Spinal cord (tissue), 9 donors: ENCODE measurements at regions not wholly inside any gene's neighbourhood (a gene's known extent, or its start where the extent isn't known, plus 50 kb on each side); places are given as distances from the start of the nearest gene placed in this dataset.

Experiments
- DNase-seq, 6 donors: peaks; one replicate each; pipeline versions ENCODE4 v3.0.0 to v3.0.0-alpha.2; 2013 to 2015; ENCODE audit warnings: low spot score in 6 of 6, low read depth in 4 of 6
- H3K27ac ChIP-seq: one replicate; pipeline ENCODE4 v1.5.1; 2013; ENCODE audit warnings: low read depth, low read length, control low read depth
- H3K27me3 ChIP-seq: one replicate; pipeline ENCODE4 v1.6.1; 2013; ENCODE audit warnings: low read length; ENCODE audit not compliant: control insufficient read depth, insufficient read depth
- H3K36me3 ChIP-seq: one replicate; pipeline ENCODE4 v1.6.1; 2013; ENCODE audit warnings: low read length; ENCODE audit not compliant: control insufficient read depth, insufficient read depth
- H3K4me1 ChIP-seq: one replicate; pipeline ENCODE4 v1.6.1; 2013; ENCODE audit warnings: low read length; ENCODE audit not compliant: control insufficient read depth, insufficient read depth
- H3K4me3 ChIP-seq: one replicate; pipeline ENCODE4 v1.5.1; 2013; ENCODE audit warnings: low read depth, low read length, control low read depth
- H3K9me3 ChIP-seq: one replicate; pipeline ENCODE4 v1.6.1; 2013; ENCODE audit warnings: low read length; ENCODE audit not compliant: control insufficient read depth, insufficient read depth
- WGBS: methylation state at CpG from one replicate; pipeline ENCODE4 v1.1.5; 2013; ENCODE audit warnings: missing lambda C conversion rate; ENCODE audit not compliant: insufficient coverage; 5-methylcytosine and 5-hydroxymethylcytosine counted together
- donor health status: healthy.

DNA sequence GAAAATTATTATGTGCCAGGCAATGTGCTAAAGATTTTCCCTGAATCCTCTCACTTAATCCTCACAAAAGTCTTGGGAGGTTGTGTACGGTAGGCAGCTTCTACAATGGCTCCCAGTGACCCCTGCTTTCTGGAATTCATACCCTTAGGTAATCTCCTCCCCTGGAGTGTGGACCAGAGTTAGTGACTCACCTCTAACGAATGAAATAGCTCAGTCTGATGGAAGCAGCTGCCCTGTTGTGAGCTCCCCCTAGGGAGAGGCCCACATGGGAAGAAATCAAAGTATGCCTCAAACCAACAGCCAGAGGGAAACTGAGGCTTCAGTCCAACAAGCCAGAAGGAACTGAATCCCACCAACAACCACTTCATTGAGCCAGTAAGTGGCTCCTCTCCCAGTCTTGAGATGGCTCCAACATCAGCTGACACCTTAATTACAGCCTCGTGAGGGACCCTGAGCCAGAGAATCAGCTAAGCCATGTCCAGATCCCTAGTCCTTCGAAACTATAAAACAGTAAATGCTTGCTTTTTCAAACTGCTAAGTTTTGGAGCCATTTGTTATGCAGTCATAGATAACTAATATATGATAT, 98.9 kb upstream of the ISX start:
- H3K9me3 ChIP-seq, result no peaks in the 10 kb centered on the region
- no peak overlapping the region for H3K27ac ChIP-seq
- no peak overlapping the region for H3K4me3 ChIP-seq
- no peaks in the 10 kb centered on the region for H3K27me3 ChIP-seq
- H3K4me1 ChIP-seq, result peaks cover 2% of the 10 kb centered on the region
- DNase-seq, result peak in 1 of 6 donors; percentile 55
- H3K36me3 ChIP-seq, result no peaks in the 10 kb centered on the region
- WGBS, result 83% methylated on average over 3 of the region's 4 CpGs

DNA sequence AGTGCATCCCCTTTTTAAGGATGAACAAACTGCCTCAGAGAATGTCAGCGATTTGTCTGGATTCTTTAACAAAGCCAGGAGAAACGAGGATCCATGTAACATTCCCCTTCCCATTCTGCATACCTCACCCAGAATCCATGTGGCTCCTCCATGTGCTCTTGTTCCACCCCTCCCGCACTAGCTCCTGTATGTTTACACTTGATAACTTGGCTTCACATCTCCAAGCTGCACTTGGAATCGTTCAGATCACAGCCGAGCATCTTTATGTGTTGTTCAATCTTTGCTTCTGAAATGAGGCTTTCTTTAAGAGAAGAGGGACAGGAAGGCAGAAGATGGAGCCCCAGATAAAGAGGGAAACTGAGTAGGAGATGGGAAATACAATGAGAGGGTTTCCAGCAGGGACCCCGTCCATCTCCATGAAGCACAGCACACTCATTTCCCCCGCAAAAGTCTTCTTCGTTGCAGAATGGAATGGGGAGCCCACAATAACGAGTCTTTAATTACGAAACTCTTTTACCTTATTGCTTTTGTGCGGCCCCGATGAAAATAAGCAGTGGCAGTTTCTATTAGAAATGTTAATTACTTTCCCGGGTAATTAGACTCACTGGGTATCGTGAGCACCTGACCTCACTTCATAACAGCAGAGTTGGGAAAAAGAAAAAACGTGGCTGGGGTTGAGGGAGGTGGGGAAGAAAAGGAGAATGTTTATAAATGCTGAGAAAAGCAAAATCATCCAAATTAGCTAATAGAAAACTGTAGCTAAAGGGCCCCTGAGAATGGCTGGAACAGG, 96.8 kb upstream of the ISX start:
- peak in 3 of 6 donors; percentile 33 to 95 (median 67) for DNase-seq
- Histone ChIP-seq H3K9me3 (no peaks in the 10 kb centered on the region), H3K36me3 (no peaks in the 10 kb centered on the region), H3K4me3 (no peak overlapping the region), H3K27ac (no peak overlapping the region), H3K4me1 (peaks cover 2% of the 10 kb centered on the region), H3K27me3 (no peaks in the 10 kb centered on the region)
- 56% methylated on average over 6 of the region's 15 CpGs for WGBS

DNA sequence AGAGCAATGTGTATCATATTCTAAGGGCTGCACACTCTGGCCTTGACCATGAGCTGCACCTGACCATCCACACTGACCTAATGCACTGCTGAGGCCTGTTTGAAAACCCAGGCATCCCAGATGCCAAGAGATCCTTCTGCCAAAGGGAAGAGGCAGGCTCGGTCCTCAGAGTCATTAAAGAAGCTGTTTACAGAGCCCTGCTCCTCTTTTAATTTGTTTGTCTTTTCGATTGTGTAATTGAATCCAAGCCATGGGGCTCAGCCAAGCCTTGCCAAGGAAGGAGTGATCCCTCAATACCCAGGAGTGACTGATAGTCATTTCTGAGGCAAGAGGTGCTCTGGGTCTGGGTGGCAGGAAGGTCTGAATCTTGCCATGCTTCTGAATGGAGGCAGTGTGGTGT, 94.5 kb upstream of the ISX start:
- Histone ChIP-seq H3K4me1 (peaks cover 2% of the 10 kb centered on the region), H3K36me3 (no peaks in the 10 kb centered on the region), H3K27me3 (no peaks in the 10 kb centered on the region), H3K27ac (no peak overlapping the region), H3K4me3 (no peak overlapping the region), H3K9me3 (no peaks in the 10 kb centered on the region)
- 22% methylated on average over 2 of the region's 2 CpGs for WGBS
- DNase-seq, result no peak

DNA sequence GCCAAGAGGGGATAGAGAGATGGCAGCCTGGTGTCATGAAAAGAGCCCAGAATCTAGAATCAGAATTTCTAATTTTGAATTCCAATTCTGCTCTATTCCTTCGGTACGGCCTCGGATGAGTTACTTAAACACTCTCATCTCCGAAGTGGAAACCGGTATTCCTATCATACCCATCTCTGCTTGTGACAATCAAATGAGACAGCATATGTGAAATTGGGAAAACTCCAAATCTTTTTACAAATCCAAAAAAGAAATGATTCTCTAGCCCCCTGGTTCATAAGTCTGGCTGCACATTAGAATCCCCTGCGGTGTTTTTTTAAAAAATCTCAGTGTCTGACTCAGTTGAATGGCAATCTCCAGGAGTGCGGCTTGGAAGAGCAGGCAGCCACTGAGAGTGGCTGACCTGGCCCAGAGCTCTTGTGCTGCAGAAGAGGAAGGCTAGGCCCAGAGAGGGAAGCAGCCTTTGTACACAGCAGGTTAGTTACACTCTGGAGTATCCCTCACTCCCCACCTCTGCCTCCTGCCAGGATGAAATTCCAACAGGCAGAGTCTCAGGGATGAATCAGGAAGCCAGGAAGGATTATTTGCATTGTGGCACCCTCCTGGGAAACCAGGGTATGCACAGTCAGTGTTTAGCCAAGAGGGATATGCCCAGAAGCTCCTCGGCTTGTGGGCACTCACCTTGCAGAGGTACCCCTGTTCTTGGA, 93.6 kb upstream of the ISX start:
- no peak overlapping the region for H3K4me3 ChIP-seq
- H3K4me1 ChIP-seq, result peaks cover 2% of the 10 kb centered on the region
- no peaks in the 10 kb centered on the region for H3K9me3 ChIP-seq
- no peaks in the 10 kb centered on the region for H3K27me3 ChIP-seq
- WGBS, result 71% methylated on average over 7 of the region's 8 CpGs
- H3K36me3 ChIP-seq, result no peaks in the 10 kb centered on the region
- DNase-seq, result peak in 1 of 6 donors; percentile 58
- no peak overlapping the region for H3K27ac ChIP-seq

DNA sequence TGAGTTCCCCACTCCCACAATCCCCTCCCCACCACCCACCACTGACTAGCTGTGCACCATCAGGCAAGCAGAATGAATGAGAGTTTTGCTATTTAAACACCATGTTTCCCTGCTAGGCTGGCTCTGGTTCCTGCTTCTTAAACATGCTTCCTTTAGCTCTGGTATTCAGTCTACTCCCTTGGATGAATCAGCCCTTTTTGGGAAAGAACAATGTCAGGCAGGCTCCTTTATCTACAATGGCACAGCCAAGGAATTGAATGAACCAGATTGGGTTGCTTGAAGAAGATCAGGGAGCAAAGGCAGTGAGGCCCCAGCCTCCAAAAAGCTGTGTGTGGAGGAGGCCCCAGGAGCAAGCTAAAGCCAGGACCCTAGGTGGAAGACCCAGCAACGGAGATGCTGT, 92.9 kb upstream of the ISX start:
- Histone ChIP-seq H3K4me1 (peaks cover 2% of the 10 kb centered on the region), H3K4me3 (no peak overlapping the region), H3K9me3 (no peaks in the 10 kb centered on the region), H3K27ac (no peak overlapping the region), H3K27me3 (no peaks in the 10 kb centered on the region), H3K36me3 (no peaks in the 10 kb centered on the region)
- peak in 1 of 6 donors; percentile 25 for DNase-seq
- 89% methylated on average over 1 of the region's 1 CpG for WGBS

DNA sequence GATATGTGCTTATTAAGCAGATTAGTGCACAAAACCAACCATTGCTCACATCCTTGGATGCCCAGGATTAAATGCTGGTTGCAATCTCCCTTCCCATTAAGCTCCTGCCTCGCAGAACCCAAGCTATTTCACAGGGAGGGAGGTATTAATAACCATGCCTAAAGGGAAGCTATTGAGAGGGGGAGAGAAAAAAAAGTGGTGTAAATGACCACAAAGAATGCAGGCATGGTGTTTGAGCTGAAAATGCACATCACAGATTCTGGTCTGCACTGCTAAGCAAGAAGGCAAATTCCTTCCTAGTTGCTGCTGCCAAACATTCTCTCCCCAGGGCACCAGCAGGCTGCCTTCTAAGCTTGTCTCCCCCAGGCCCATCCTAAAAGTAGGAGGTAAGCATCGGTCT, 92.0 kb upstream of the ISX start:
- Histone ChIP-seq H3K27ac (no peak overlapping the region), H3K4me1 (peaks cover 2% of the 10 kb centered on the region), H3K4me3 (no peak overlapping the region), H3K9me3 (no peaks in the 10 kb centered on the region), H3K36me3 (no peaks in the 10 kb centered on the region), H3K27me3 (no peaks in the 10 kb centered on the region)
- peak in 2 of 6 donors; percentile 22 to 49 for DNase-seq
- WGBS, result no CpG with 5 or more reads among the region's 2 CpGs

DNA sequence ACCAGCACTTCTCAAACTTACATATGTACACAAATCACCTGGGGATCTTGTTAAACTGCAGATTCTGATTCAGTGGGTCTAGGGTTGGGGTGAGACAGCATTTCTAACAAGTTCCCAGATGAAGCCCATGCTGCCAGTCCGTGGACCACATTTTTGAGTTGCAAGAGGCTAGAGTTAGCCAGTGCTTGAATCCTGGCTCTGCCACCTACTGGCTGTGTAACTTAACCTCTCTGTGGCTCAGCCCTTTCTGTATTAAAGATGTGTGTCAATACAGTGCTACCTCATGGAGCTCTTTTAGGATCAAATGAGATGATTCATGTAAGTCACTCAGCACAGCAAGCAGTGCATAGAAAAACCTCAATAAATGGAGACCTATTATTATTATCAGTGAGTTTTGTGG, 90.2 kb upstream of the ISX start:
- H3K4me3 ChIP-seq, result no peak overlapping the region
- no peak for DNase-seq
- H3K4me1 ChIP-seq, result no peaks in the 10 kb centered on the region
- no peaks in the 10 kb centered on the region for H3K27me3 ChIP-seq
- no peaks in the 10 kb centered on the region for H3K9me3 ChIP-seq
- no peak overlapping the region for H3K27ac ChIP-seq
- WGBS, result no CpG with 5 or more reads among the region's 1 CpG
- H3K36me3 ChIP-seq, result no peaks in the 10 kb centered on the region

DNA sequence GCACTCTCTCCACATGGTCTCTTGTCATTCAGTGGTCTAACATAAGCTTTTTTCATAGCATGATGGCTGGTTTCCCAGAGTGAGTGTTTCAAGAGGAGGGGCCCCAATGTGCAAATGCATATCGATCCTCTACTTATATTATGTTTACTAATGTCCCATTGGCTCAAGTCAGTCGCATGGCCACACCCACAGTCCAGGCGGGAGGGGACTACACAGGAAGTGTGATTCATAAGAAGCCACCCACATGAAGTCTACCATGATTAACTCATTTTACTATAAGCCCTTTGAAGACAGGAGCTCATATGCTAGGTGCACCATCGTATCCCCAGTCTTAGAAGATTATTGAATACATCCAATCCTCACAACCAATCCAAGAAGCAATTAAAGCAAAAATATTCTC, 89.5 kb upstream of the ISX start:
- Histone ChIP-seq H3K27me3 (no peaks in the 10 kb centered on the region), H3K9me3 (no peaks in the 10 kb centered on the region), H3K36me3 (no peaks in the 10 kb centered on the region), H3K4me1 (no peaks in the 10 kb centered on the region), H3K27ac (no peak overlapping the region), H3K4me3 (no peak overlapping the region)
- WGBS, result 100% methylated on average over 1 of the region's 4 CpGs
- DNase-seq, result no peak

DNA sequence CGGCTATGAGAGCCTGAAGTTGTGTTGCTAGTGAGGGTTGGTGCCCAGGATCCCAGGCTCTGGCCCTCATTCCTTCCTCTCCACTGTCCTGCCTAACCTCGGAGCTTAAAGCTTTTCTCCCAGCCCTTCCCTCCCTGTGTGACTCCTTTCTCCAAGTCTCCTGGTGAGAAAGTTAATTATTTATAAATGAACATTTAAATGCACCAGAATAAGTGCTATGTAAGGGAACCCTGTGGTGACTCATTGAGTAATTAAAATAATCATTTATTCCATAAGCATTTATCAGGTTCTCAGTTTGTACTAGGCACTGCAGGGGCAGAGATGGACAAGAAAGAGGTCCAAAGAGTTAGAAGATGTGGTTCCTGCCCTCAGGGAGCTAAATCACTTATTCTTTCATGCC, 89.1 kb upstream of the ISX start:
- Histone ChIP-seq H3K36me3 (no peaks in the 10 kb centered on the region), H3K4me3 (no peak overlapping the region), H3K27ac (no peak overlapping the region), H3K4me1 (no peaks in the 10 kb centered on the region), H3K9me3 (no peaks in the 10 kb centered on the region), H3K27me3 (no peaks in the 10 kb centered on the region)
- WGBS, result no CpG with 5 or more reads among the region's 2 CpGs
- peak in 1 of 6 donors; percentile 54 for DNase-seq
